Fibroblast of skin of left biceps (primary cell): ENCODE measurements at regions not wholly inside any gene's neighbourhood (a gene's known extent, or its start where the extent isn't known, plus 50 kb on each side); places are given as distances from the start of the nearest gene placed in this dataset.

Experiments used
- DNase-seq, 2 experiments: peaks; one replicate each; pipeline ENCODE4 v3.0.0-alpha.2; 2013; ENCODE audit warnings: low read depth in 2 of 2

DNA sequence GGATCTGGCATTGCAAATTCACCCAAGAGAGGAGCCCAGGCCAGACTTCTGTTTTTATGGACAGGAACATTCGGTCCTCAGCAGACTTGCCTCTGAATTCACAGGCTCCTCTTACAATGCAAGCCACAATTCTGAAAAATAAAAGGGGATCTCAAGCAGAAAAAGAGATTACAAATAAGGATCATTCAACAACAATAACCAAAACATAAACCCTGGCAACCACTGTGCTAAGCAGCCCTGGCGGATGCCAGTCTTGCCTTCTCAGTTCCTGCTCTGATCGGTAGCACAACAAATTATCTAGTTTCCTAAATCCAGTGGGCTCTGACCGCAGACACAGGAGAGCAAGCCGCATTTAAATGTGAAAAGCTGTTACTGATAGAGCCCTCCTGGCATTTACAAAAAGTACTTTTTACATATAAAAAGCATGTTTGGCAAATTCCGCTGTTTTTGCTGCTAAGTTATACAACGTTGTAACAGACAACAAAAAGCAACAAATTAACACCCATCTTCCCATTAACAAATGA is 123.4 kb upstream of the FOXD3 start:
- no peak for DNase-seq

DNA sequence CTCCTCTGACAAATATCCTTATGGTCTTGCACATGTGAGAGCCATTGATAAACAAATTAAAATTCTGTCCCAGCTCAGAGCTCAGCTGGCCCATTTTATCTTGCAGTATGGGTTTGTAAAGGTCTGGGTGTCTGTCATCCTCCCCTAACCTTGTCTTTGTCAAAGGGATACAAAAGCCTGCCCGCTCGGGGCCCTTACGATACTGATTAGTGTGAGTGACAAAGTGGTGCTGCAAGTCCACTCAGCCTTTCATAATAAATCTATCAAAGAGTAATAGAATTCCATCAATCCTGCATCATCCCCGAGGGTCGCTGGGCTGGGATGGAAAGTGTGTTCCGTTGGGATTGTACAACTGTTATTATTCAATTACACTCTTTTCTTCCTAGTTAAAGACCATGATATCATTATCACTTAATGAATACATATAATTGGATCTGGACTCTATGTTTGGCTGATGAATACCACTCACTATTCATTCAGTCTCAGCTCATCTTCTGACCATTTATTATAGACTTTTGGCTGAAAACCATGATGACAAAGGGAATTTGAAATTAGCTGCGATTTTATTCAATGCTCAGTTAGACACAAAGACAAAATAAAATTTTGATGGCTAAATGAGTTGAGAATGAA is 122.5 kb upstream of the FOXD3 start:
- no peak for DNase-seq

DNA sequence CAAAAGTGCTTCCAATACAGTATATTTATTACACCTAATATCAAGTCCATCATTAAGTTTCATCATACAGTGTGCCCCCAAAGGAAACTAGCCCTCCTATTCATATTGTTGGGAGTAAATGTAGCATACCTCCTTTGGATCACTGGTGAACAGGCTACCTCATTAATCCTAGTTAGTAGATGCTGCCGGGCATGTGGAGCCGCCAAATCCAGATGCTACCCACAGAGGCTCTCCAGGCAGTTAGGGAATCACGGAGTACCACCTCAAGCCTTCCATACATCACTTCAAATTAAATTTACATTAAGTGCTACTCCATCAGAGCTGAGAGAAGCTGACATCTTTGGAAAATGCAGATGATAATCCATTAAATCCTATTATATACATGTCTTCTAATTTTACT is 121.7 kb upstream of the FOXD3 start:
- no peak for DNase-seq

DNA sequence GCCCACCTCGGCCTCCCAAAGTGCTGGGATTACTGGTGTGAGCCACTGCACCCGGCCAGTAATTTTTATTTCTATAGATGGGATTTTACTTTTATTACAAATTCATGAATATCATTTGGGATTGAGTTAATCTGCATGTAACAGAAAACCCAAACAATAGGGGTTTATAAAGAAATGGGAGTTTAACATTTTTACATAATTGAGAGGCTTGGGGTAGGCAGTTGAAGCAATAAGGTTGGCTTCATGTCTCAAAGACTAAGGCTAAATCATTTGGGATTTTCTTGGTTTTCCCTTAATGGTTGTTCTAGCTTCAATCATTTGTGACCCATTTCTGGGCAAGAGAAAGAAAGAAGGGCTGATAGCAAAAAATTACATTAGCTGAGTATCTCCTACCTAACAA is 118.7 kb upstream of the FOXD3 start:
- DNase-seq = no peak

DNA sequence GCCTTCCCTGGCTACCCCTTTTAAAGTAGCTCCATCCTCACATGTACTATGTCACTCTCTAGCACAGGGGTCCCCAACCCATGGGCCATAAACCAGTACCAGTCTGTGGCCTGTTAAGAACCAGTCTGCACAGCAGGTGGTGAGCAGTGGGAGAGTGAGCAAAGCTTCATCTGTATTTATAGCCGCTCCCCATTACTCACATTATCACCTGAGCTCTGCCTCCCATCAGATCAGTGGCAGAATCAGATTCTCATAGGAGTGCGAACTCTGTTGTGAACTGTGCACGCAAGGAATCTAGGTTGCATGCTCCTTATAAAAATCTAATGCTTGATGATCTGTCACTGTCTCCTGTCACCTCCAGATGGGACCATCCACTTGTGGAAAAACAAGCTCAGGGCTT is 116.6 kb upstream of the FOXD3 start:
- no peak for DNase-seq

DNA sequence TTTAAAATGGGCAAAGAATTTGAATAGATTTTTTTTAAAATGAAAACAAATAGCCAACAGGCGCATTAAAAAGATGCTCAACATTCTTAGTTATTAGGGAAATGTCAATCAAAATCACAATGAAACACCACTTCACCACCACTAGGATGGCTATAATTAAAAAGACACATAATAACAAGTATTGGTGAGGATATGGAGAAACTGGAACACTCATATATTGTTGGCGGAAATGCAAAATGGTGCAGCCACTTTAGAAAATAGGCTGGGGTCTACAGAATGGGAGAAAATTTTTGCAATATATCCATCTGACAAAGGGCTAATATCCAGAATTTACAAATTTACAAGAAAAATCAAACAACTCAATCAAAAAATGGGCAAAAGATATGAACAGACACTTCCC is 107.8 kb upstream of the FOXD3 start:
- DNase-seq = no peak

DNA sequence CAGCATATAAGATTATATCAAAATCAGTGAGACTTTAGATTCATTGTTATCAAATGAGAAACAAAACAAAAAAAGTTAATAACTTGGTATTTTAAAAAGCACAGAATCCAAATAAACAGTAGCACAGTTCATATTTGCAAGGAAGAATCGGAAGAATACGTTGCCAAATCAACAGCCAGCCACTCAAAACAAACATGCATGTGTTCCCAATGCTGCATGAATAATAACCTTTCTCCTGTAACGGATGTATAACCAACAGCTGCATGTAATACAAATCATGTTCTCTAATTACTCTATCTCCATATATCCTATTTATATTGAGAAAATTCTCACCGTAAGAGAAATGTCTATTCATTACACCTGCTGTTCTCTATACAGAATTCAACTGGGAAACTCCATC is 98.9 kb upstream of the FOXD3 start:
- DNase-seq = no peak

DNA sequence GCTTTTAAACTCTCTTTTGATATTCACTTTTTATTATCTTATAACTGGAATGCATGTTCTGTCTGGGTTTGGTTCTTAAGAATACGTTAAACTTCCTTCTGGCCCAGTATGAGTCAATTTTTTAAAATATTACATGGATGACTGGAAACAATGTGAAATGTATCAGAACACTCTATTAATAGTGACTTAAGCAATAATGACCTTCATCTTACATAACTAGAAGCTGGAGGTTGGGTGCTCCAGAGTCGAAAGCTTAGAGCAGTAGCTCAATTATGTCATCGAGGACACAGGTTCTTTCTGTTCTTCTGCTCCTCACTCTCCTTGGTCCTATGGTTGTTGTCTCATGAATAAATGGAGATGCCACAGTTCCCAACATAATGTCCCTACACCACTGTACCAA is 91.6 kb upstream of the FOXD3 start:
- DNase-seq = no peak

DNA sequence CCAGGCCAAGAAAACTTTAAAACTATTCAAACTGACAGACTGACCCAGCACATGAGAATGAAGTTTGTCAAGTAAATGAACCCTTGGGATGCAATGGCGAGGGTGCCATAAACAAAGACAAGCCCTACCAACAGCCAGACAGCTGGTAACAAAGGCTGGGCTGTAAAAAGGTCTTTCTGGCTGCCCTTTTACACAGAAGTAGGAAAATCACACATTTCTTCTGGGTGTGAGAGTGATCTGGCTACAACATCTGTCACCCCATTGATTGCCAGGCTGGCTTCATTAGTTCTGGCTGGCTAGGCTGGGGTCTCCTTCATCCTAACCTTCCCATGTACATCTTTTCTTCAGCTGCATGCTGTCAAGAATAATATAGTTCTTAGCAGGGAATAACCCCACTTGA is 83.6 kb upstream of the FOXD3 start:
- no peak for DNase-seq

DNA sequence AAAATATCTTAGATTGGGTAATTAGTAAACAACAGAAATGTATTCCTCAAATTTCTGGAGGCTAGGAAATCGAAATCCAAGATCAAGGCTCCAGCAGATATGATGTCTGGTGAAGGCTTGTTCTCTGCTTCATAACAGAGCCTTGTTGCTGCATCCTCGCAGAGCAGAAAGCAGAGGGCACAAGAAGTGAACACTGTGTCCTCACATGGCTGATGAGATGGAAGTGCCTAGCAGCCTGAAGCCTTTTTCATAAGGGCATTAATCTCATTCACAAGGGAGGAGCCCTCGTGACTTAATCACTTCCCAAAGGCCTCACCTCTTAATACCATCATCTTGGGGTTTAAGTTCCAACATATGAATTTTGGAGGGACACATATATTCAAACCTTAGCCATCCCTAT is 77.2 kb upstream of the FOXD3 start:
- DNase-seq = no peak

DNA sequence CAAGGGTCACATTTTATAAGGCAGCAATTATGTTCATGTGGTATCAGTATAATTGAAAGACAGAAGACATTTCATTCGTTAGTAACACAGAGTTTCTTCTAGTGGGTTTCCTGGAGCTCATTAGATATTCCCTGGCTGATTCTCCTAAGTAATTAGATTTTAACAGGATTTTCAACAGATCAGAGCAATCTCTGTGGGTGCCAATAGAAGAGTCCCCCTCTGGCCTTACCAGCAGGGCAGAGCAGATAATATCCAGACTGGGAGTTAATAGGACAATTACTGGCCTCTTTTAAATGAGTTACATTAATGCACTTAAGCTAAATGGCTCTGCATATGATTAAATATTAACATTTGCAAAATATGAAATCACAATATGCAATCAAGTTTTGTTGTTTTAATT is 74.2 kb upstream of the FOXD3 start:
- no peak for DNase-seq

DNA sequence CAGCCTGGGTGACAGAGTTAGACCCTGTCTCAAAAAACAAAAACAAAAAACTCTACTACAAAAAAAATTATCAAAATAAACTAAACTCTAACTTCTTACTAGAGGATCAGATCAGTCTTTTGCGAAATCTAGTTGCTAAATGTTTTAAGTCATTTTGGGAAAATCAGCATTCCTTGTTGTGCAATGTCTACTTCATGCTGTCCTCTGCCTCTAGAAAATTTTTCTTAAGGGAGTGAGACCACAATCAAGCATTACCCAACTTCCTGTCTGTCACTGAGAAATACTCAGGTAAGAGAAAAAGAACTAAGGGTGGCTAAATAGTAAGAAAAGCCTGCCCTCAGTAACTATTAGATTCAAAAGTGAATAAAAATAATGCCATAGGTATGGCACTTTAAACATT is 67.2 kb upstream of the FOXD3 start:
- no peak for DNase-seq

DNA sequence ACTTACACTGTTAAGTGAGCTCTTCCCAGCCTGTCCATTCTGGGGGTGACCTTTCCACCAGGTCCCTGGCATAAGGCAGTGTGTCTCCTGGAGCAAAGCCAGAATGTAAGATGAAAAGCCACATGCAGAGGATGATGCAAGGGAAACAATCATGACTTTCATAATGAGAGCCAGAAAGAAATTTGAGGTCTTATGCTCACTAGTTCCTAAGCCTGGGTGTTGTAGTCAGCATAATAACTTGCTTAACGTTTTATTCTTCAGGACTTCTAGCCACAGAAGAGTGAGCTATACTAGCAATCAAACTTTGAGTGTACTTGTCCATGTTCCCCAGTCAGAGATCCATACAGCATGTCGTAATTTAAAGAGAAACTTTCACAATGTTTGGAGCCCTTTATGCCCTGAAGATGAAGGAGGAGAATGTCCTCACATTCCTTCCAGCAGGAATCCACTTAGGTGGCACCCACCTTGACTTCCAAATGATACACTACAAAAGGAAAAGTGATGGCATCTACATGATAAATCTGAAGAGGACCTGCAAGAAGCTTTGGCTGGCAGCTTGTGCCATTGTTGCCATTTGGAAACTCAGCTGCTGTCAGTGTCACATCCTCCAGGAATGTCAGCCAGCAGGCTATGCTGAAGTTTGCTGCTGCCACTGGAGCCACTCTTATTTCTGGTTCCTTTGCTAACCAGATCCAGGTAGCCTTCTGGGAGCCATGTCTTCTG is 60.5 kb upstream of the FOXD3 start:
- DNase-seq = no peak

DNA sequence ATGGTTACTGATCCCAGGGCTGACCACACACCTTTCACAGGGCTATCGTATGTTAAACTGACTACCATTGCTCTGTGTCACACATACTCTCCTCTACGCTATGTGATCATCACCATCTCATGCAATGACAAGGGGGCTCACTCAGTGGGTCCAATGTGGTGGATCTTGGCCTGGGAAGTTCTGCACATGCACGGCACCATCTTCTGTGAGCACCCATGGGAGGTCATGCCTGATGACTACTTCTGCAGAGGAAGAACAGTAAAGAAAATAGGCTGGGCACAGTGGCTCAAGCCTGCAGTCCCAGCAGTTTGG is 60.0 kb upstream of the FOXD3 start:
- DNase-seq = no peak

DNA sequence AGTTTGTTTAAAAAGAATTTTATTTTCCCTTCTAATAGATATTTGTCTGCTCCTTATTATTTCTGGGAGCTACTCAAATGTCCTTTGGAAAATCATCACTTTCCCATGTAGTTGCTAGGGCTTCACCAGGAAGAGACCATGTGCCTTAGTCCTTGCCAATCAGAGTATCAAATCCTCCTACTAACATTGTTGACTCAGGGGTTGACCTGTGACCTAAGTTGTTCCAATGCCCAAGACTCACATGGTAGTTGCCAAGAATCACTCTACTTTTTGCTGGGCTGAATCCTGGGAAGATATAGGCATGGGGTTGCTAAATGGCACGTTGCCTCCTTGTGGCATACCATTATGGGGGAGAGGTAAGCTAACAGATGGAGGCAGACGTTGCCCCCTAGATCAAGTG is 58.2 kb upstream of the FOXD3 start:
- no peak for DNase-seq

DNA sequence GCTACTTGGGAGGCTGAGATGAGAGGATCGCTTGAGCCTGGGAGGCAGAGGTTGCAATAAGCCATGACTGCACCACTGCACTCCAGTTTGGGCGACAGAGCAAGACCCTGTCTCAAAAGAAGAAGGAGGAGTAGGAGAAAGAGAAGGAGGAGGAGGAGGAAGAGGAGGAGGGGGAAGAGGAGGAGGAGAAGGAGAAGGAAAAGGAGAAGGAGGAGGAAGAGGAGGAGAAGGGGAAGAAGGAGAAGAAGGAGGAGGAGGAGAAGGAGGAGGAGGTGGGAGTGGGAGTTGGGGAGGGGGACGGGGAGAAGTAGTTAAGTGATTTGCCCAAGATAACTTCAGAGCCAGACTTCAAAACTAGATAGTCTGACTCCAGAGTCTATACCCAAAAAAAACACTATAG is 55.5 kb upstream of the FOXD3 start:
- no peak for DNase-seq

DNA sequence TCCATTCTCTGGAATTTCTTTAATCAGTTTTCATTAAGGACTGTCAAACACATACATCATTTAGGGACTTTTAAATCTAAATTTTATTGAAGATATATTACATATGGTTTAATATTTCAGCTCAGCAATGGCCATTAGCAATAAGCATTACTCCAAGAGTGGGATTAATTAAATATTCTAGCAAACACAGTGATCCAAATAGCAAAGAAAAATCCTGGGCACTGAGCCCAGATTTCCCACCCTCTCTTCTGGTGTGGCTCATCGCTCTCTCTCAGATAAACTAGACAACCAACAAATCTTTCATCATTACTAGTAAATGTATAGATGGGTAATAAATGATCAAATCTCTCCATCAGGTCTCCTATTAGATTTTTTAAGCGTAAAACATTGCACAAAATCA is 53.5 kb upstream of the FOXD3 start:
- no peak for DNase-seq

DNA sequence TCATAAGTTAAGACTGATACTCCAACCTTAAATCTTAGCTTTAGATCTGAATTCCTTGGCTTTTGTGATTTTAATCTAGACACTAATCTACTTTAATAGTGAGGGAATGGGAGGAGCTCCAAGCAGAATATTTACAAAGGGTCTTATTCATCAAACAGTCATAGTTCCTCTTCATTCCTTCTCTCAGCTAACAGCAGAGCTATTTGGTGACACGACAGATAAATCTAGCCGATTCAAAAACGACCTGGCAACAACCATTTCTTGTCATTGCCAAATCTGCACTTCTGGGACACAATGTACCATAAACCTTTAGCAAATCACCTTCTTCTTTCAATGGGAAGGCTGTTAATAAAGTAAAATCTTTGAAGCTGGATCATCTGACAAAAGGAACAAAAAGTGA is 52.8 kb upstream of the FOXD3 start:
- DNase-seq = no peak
